ENCODE measurements at regions not wholly inside any gene's neighbourhood (a gene's known extent, or its start where the extent isn't known, plus 50 kb on each side); places are given as distances from the start of the nearest gene placed in this dataset.

DNA sequence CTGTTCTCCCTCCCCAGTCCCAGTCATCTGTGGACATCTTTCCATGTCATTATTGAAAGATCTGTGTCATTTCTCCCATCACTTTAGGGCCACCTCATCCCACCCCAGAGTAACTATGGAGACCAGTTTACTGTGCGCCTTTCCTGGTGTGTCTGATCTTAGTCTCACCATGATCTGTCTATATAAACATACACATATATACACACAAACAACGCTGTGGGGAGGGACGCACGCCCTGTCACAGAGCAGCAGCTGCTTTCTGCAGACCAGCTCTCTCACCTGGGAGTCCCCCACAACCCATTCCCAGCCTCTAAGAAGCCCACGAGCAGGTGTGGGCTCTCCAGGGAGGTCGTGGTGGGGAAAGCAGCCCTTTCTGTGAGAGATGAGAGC, 68.1 kb upstream of the TOX2 start:
- no peak for TF ChIP-seq POLR2A (IDR thresholded peaks at IDR 0.05)
- TF ChIP-seq CTCF (IDR thresholded peaks at IDR 0.05), result no peak
